Trophoblast cell (in vitro differentiated cells and primary cell): ENCODE measurements at regions not wholly inside any gene's neighbourhood (a gene's known extent, or its start where the extent isn't known, plus 50 kb on each side); places are given as distances from the start of the nearest gene placed in this dataset.

ENCODE experiments used
- DNase-seq, 2 donors: peaks; one replicate each; pipeline ENCODE4 v3.0.0-alpha.2; 2016
- H2AFZ ChIP-seq: 2 replicates; pipeline ENCODE4 v1.6.1; 2013; ENCODE audit warnings: low read length, moderate library complexity, mild to moderate bottlenecking; ENCODE audit not compliant: insufficient read depth, poor library complexity
- H2AK5ac ChIP-seq: 2 replicates; pipeline ENCODE4 v1.6.1; 2013; ENCODE audit warnings: mild to moderate bottlenecking, low read length
- H2BK120ac ChIP-seq: 2 replicates; pipeline ENCODE4 v1.6.1; 2013; ENCODE audit warnings: low read length, mild to moderate bottlenecking, moderate library complexity; ENCODE audit not compliant: insufficient read depth, poor library complexity
- H2BK12ac ChIP-seq: 2 replicates; pipeline ENCODE4 v1.6.1; 2013; ENCODE audit warnings: mild to moderate bottlenecking, low read length, moderate library complexity
- H2BK5ac ChIP-seq: 2 replicates; pipeline ENCODE4 v1.6.1; 2013; ENCODE audit warnings: low read length, low read depth, moderate library complexity, mild to moderate bottlenecking; ENCODE audit not compliant: poor library complexity
- H3K14ac ChIP-seq: 2 replicates; pipeline ENCODE4 v1.6.1; 2013; ENCODE audit warnings: mild to moderate bottlenecking, low read length
- H3K18ac ChIP-seq: 2 replicates; pipeline ENCODE4 v1.6.1; 2013; ENCODE audit warnings: mild to moderate bottlenecking, low read length
- H3K23ac ChIP-seq: 2 replicates; pipeline ENCODE4 v1.6.1; 2013; ENCODE audit warnings: low read length
- H3K27ac ChIP-seq: 2 replicates; pipeline ENCODE4 v1.5.1; 2013; ENCODE audit warnings: low read depth, mild to moderate bottlenecking, inconsistent platforms, low read length, moderate library complexity
- H3K27me3 ChIP-seq: 2 replicates; pipeline ENCODE4 v1.6.1; 2013; ENCODE audit warnings: inconsistent platforms, mild to moderate bottlenecking, low read length, moderate library complexity; ENCODE audit not compliant: insufficient read depth
- H3K36me3 ChIP-seq, 2 experiments: 1 replicate in 1 of 2; 2 replicates in 1 of 2; pipeline ENCODE4 v1.6.1; 2013; ENCODE audit warnings: low read length in 2 of 2, mild to moderate bottlenecking in 2 of 2, moderate library complexity in 1 of 2; ENCODE audit not compliant: insufficient read depth in 2 of 2, control insufficient read depth in 1 of 2
- H3K4ac ChIP-seq: 2 replicates; pipeline ENCODE4 v1.6.1; 2013; ENCODE audit warnings: low read depth, mild to moderate bottlenecking, low read length, moderate library complexity
- H3K4me1 ChIP-seq, 2 experiments: 1 replicate in 1 of 2; 2 replicates in 1 of 2; pipeline ENCODE4 v1.6.1; 2013; ENCODE audit warnings: low read length in 2 of 2, mild to moderate bottlenecking in 2 of 2, moderate library complexity in 1 of 2; ENCODE audit not compliant: insufficient read depth in 2 of 2, control insufficient read depth in 1 of 2
- H3K4me2 ChIP-seq: 2 replicates; pipeline ENCODE4 v1.6.1; 2013; ENCODE audit warnings: inconsistent platforms, mild to moderate bottlenecking, low read length, moderate library complexity
- H3K4me3 ChIP-seq: 2 replicates; pipeline ENCODE4 v1.5.1; 2013; ENCODE audit warnings: mild to moderate bottlenecking, low read depth, low read length, inconsistent platforms
- H3K79me1 ChIP-seq: one replicate; pipeline ENCODE4 v1.6.1; 2013; ENCODE audit warnings: low read length
- H3K79me2 ChIP-seq: 2 replicates; pipeline ENCODE4 v1.6.1; 2013; ENCODE audit warnings: low read length, mild to moderate bottlenecking; ENCODE audit not compliant: control insufficient read depth, insufficient read depth, poor library complexity
- H3K9ac ChIP-seq: 2 replicates; pipeline ENCODE4 v1.6.1; 2013; ENCODE audit warnings: mild to moderate bottlenecking, low read length
- H3K9me3 ChIP-seq: 2 replicates; pipeline ENCODE4 v1.6.1; 2013; ENCODE audit warnings: low read depth, mild to moderate bottlenecking, control low read depth, inconsistent platforms, low read length; ENCODE audit not compliant: insufficient read depth
- H4K12ac ChIP-seq: 2 replicates; pipeline ENCODE4 v1.6.1; 2013; ENCODE audit warnings: low read depth, mild to moderate bottlenecking, low read length, moderate library complexity
- H4K8ac ChIP-seq: 2 replicates; pipeline ENCODE4 v1.6.1; 2013; ENCODE audit warnings: low read depth, mild to moderate bottlenecking, low read length, moderate library complexity
- H4K91ac ChIP-seq: one replicate; pipeline ENCODE4 v1.6.1; 2013; ENCODE audit warnings: low read depth, mild to moderate bottlenecking, low read length, moderate library complexity
- WGBS: extraction: QIAGEN DNeasy Blood & Tissue Kit; methylation state at CpG from one replicate; pipeline ENCODE4 v1.1.7; 2013; ENCODE audit warnings: missing lambda C conversion rate; ENCODE audit not compliant: insufficient read length, insufficient coverage; ENCODE audit errors: extremely low coverage; 5-methylcytosine and 5-hydroxymethylcytosine counted together

GRCh38 chr13:85544756-85545155 lies 254.5 kb downstream of the SLITRK6 start:
- Histone ChIP-seq H3K14ac (no peak overlapping the region), H2BK12ac (peak overlapping the region; percentile 58), H4K8ac (no peak overlapping the region), H3K4me2 (no peak overlapping the region), H3K9me3 (peaks cover 2% of the 10 kb centered on the region), H2BK5ac (no peak overlapping the region), H3K79me1 (no peaks in the 10 kb centered on the region), H4K12ac (no peak overlapping the region), H3K4me1 (no peaks in the 10 kb centered on the region), H2AK5ac (no peak overlapping the region), H3K27ac (no peak overlapping the region), H3K27me3 (no peaks in the 10 kb centered on the region), H3K36me3 (no peaks in the 10 kb centered on the region), H3K23ac (no peak overlapping the region), H2AFZ (no peak overlapping the region), H3K9ac (no peak overlapping the region), H3K4ac (no peak overlapping the region), H4K91ac (peak overlapping the region; percentile 37), H3K79me2 (no peaks in the 10 kb centered on the region), H3K4me3 (no peak overlapping the region), H3K18ac (no peak overlapping the region), H2BK120ac (no peak overlapping the region)
- WGBS, result no CpG with 5 or more reads among the region's 1 CpG
- no peak for DNase-seq

DNA sequence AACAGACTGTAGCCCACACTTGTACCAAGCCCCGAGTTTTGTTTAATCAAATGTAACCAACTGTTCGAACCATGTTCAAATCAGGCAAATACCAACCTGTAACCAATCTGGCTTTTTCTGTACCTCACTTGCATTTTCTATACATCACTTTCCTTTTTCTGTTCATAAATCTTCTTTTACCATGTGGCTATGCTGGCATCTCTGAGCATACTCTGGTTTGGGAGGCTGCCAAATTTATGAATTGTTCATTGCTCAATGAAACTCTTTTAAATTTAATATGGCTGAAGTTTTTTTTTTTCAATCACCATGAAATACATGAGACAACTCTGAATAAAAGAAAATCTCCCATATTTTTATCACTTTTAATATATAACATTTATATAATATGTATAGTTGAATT lies 256.1 kb downstream of the SLITRK6 start:
- H4K12ac ChIP-seq, result no peak overlapping the region
- H3K9ac ChIP-seq, result no peak overlapping the region
- no peak overlapping the region for H2AFZ ChIP-seq
- no peak overlapping the region for H3K18ac ChIP-seq
- H3K79me1 ChIP-seq, result no peaks in the 10 kb centered on the region
- H3K4ac ChIP-seq, result no peak overlapping the region
- no peak for DNase-seq
- H3K4me2 ChIP-seq, result no peak overlapping the region
- no peak overlapping the region for H3K27ac ChIP-seq
- H3K4me1 ChIP-seq, result no peaks in the 10 kb centered on the region
- no peak overlapping the region for H4K8ac ChIP-seq
- H3K14ac ChIP-seq, result no peak overlapping the region
- no peak overlapping the region for H3K23ac ChIP-seq
- no peak overlapping the region for H4K91ac ChIP-seq
- no peaks in the 10 kb centered on the region for H3K79me2 ChIP-seq
- H2BK12ac ChIP-seq, result no peak overlapping the region
- no peak overlapping the region for H2BK120ac ChIP-seq
- H3K9me3 ChIP-seq, result peaks cover 2% of the 10 kb centered on the region
- no peak overlapping the region for H2BK5ac ChIP-seq
- no peak overlapping the region for H2AK5ac ChIP-seq
- H3K4me3 ChIP-seq, result no peak overlapping the region
- H3K36me3 ChIP-seq, result no peaks in the 10 kb centered on the region
- H3K27me3 ChIP-seq, result no peaks in the 10 kb centered on the region
- no CpG with 5 or more reads among the region's 2 CpGs for WGBS

DNA sequence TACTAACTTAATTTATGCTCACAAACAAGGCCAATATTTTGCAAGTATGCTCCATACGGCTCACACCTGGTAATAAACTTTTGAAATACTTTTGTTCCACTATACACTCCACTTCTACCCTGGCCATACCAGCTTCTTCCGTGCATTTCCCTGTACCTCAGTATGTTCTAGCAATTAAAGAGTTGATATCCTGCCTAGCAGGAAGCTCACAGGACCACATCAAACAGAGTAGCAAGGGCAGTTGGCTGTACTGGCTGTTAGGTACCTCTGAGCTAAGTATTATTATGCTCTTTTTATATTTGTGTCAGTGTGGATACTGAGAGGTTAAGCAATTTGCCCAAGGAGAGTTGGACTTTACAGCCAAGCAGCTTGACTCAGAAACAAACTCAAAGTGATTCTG lies 257.7 kb downstream of the SLITRK6 start:
- H3K4me3 ChIP-seq, result no peak overlapping the region

GRCh38 chr13:85538957-85539356 lies 260.3 kb downstream of the SLITRK6 start:
- H3K4me2 ChIP-seq, result no peak overlapping the region
- no peak overlapping the region for H4K8ac ChIP-seq
- no peak overlapping the region for H2BK12ac ChIP-seq
- no peak overlapping the region for H3K9ac ChIP-seq
- H3K4me3 ChIP-seq, result no peak overlapping the region
- H4K12ac ChIP-seq, result no peak overlapping the region
- H3K18ac ChIP-seq, result no peak overlapping the region
- H2AK5ac ChIP-seq, result no peak overlapping the region
- no peak overlapping the region for H2AFZ ChIP-seq
- no peak for DNase-seq
- H3K79me2 ChIP-seq, result no peaks in the 10 kb centered on the region
- H3K27me3 ChIP-seq, result no peaks in the 10 kb centered on the region
- H2BK5ac ChIP-seq, result no peak overlapping the region
- H3K4me1 ChIP-seq, result no peaks in the 10 kb centered on the region
- H3K9me3 ChIP-seq, result no peaks in the 10 kb centered on the region
- no peak overlapping the region for H3K4ac ChIP-seq
- H2BK120ac ChIP-seq, result no peak overlapping the region
- H4K91ac ChIP-seq, result no peak overlapping the region
- no peaks in the 10 kb centered on the region for H3K36me3 ChIP-seq
- H3K14ac ChIP-seq, result no peak overlapping the region
- no peaks in the 10 kb centered on the region for H3K79me1 ChIP-seq
- WGBS, result no CpG with 5 or more reads among the region's 4 CpGs
- no peak overlapping the region for H3K23ac ChIP-seq
- no peak overlapping the region for H3K27ac ChIP-seq

More for the DNA sequence above, 257.7 kb downstream of the SLITRK6 start:
- H3K4me1 ChIP-seq, result no peaks in the 10 kb centered on the region
- no peak overlapping the region for H3K14ac ChIP-seq
- no peak overlapping the region for H2BK12ac ChIP-seq
- H2AK5ac ChIP-seq, result no peak overlapping the region
- no peak overlapping the region for H3K27ac ChIP-seq
- no CpG with 5 or more reads among the region's 2 CpGs for WGBS
- no peaks in the 10 kb centered on the region for H3K79me2 ChIP-seq
- H3K36me3 ChIP-seq, result no peaks in the 10 kb centered on the region
- H3K4ac ChIP-seq, result no peak overlapping the region
- no peak overlapping the region for H3K4me2 ChIP-seq
- no peak overlapping the region for H4K91ac ChIP-seq
- no peak overlapping the region for H2BK120ac ChIP-seq
- H4K8ac ChIP-seq, result no peak overlapping the region
- no peak overlapping the region for H2BK5ac ChIP-seq
- no peak overlapping the region for H4K12ac ChIP-seq
- no peak overlapping the region for H3K9ac ChIP-seq
- no peaks in the 10 kb centered on the region for H3K9me3 ChIP-seq
- DNase-seq, result no peak
- no peak overlapping the region for H3K23ac ChIP-seq
- no peak overlapping the region for H3K18ac ChIP-seq
- H3K27me3 ChIP-seq, result no peaks in the 10 kb centered on the region
- no peaks in the 10 kb centered on the region for H3K79me1 ChIP-seq
- no peak overlapping the region for H2AFZ ChIP-seq
